Neural progenitor cell (in vitro differentiated cells): ENCODE measurements at regions not wholly inside any gene's neighbourhood (a gene's known extent, or its start where the extent isn't known, plus 50 kb on each side); places are given as distances from the start of the nearest gene placed in this dataset.
A peak's percentile ranks its signal among the peaks of the same experiment; 100 is the strongest.

Source experiments
- DNase-seq: peaks from one replicate; pipeline ENCODE4 v3.0.0-alpha.2; 2016; ENCODE audit warnings: low spot score
- H2AFZ ChIP-seq: fragments of 200-600 bp; sonication (generic); replicated peaks from 2 replicates; pipeline ENCODE4 v1.6.1; 2016; ENCODE audit warnings: antibody characterized with exemption
- H3F3A ChIP-seq: fragments of 200-600 bp; sonication (generic); 2 replicates; pipeline ENCODE4 v1.6.1; 2016; ENCODE audit warnings: antibody characterized with exemption, low read depth
- H3K27ac ChIP-seq: fragments of 200-600 bp; sonication (generic); 2 replicates; pipeline ENCODE4 v1.5.1; 2016; ENCODE audit warnings: mild to moderate bottlenecking
- H3K27me3 ChIP-seq: fragments of 200-600 bp; sonication (generic); 2 replicates; pipeline ENCODE4 v1.6.1; 2016; ENCODE audit warnings: mild to moderate bottlenecking, moderate library complexity
- H3K36me3 ChIP-seq: fragments of 200-600 bp; sonication (generic); 2 replicates; pipeline ENCODE4 v1.5.1; 2016
- H3K4me1 ChIP-seq: fragments of 200-600 bp; sonication (generic); 2 replicates; pipeline ENCODE4 v1.6.1; 2016; ENCODE audit warnings: mixed run types
- H3K4me2 ChIP-seq: fragments of 200-600 bp; sonication (generic); 2 replicates; pipeline ENCODE4 v1.6.1; 2016
- H3K4me3 ChIP-seq: fragments of 200-600 bp; sonication (generic); 2 replicates; pipeline ENCODE4 v1.5.1; 2016
- H3K79me2 ChIP-seq: fragments of 200-600 bp; sonication (generic); 2 replicates; pipeline ENCODE4 v1.6.1; 2016; ENCODE audit warnings: low read depth
- H3K9ac ChIP-seq: fragments of 200-600 bp; sonication (generic); 2 replicates; pipeline ENCODE4 v1.6.1; 2016
- H3K9me3 ChIP-seq: fragments of 200-600 bp; sonication (generic); 2 replicates; pipeline ENCODE4 v1.5.1; 2016; ENCODE audit warnings: low read depth
- H4K20me1 ChIP-seq: fragments of 200-600 bp; sonication (generic); 2 replicates; pipeline ENCODE4 v1.6.1; 2016; ENCODE audit warnings: low read depth
- H3K27ac Mint-ChIP-seq: 3 replicates; pipeline ENCODE4 v1.8.0; 2021; ENCODE audit warnings: mixed read lengths
- H3K27me3 Mint-ChIP-seq: 2 replicates; pipeline ENCODE4 v1.8.0; 2022; ENCODE audit warnings: low read depth, mild to moderate bottlenecking, inconsistent platforms, moderate library complexity, mixed read lengths; ENCODE audit not compliant: insufficient read depth
- H3K36me3 Mint-ChIP-seq: 3 replicates; pipeline ENCODE4 v1.8.0; 2021; ENCODE audit warnings: mixed read lengths
- H3K4me1 Mint-ChIP-seq: 3 replicates; pipeline ENCODE4 v1.8.0; 2021; ENCODE audit warnings: mixed read lengths
- H3K4me3 Mint-ChIP-seq: 3 replicates; pipeline ENCODE4 v1.8.0; 2021; ENCODE audit warnings: mild to moderate bottlenecking, moderate library complexity, mixed read lengths
- H3K9me3 Mint-ChIP-seq: 3 replicates; pipeline ENCODE4 v1.8.0; 2020; ENCODE audit warnings: mixed read lengths
- CTCF ChIP-seq: fragments of 200-600 bp; sonication (generic); IDR thresholded peaks from 2 replicates; pipeline ENCODE4 v1.5.1; 2017; ENCODE audit warnings: antibody characterized with exemption, mild to moderate bottlenecking
- EZH2 ChIP-seq: fragments of 200-600 bp; sonication (generic); IDR thresholded peaks from 2 replicates; pipeline ENCODE4 v1.6.1; 2017; ENCODE audit warnings: antibody characterized with exemption, mild to moderate bottlenecking, moderate library complexity
- EZH2phosphoT487 ChIP-seq: fragments of 200-600 bp; sonication (generic); IDR thresholded peaks from 2 replicates; pipeline ENCODE4 v1.6.1; 2017; ENCODE audit warnings: antibody characterized with exemption

- Histone ChIP-seq H3K9me3 (no peaks in the 10 kb centered on the region), H3K4me3 (no peak overlapping the region), H3K27ac (no peak overlapping the region), H3F3A (no peaks in the 10 kb centered on the region), H3K9ac (no peak overlapping the region), H3K36me3 (no peaks in the 10 kb centered on the region), H2AFZ (no peak overlapping the region), H3K4me1 (peaks cover 10% of the 10 kb centered on the region), H4K20me1 (no peaks in the 10 kb centered on the region), H3K79me2 (no peaks in the 10 kb centered on the region), H3K4me2 (no peak overlapping the region), H3K27me3 (no peaks in the 10 kb centered on the region)
- H3K4me1 Mint-ChIP-seq = no peaks in the 10 kb centered on the region
- TF ChIP-seq CTCF = peak; percentile 71
- TF ChIP-seq EZH2 = no peak
- H3K27ac Mint-ChIP-seq = no peak overlapping the region
- no peaks in the 10 kb centered on the region for H3K9me3 Mint-ChIP-seq
- H3K36me3 Mint-ChIP-seq = no peaks in the 10 kb centered on the region
- no peaks in the 10 kb centered on the region for H3K27me3 Mint-ChIP-seq
- no peak overlapping the region for H3K4me3 Mint-ChIP-seq
- DNase-seq = peak; percentile 20
Observed at GRCh38 chr13:64529874-64530485, 2700.2 kb downstream of the PCDH9 start.

DNA sequence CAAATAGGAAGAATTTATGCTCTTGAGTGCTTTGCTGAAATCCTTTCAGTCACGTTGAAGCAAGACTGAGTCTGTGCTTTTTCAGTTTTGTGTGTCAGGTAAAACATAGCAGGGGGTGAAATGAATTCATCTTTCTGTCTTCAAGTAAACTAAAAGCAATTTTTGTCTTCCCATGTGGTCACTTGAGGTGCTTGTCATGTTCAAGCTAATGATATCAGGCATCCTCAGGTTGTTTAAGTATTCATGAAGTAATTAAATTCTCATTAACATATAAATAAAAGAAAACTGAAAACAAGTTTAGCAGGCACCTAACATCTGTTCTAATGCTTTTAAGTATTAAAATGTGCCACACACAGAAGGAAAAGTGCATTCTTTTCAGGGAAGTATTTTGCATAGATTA is 2701.3 kb downstream of the PCDH9 start:
- Histone ChIP-seq H3K27me3 (no peaks in the 10 kb centered on the region), H3K36me3 (no peaks in the 10 kb centered on the region), H3K4me2 (no peak overlapping the region), H3K4me1 (no peaks in the 10 kb centered on the region), H3K9me3 (no peaks in the 10 kb centered on the region), H3F3A (no peaks in the 10 kb centered on the region), H2AFZ (no peak overlapping the region), H3K79me2 (no peaks in the 10 kb centered on the region), H3K9ac (no peak overlapping the region), H3K27ac (no peak overlapping the region), H3K4me3 (no peak overlapping the region), H4K20me1 (no peaks in the 10 kb centered on the region)
- Mint-ChIP-seq H3K4me1 (no peaks in the 10 kb centered on the region), H3K9me3 (no peaks in the 10 kb centered on the region), H3K27me3 (no peaks in the 10 kb centered on the region), H3K36me3 (no peaks in the 10 kb centered on the region), H3K27ac (no peak overlapping the region), H3K4me3 (no peak overlapping the region)
- no peak for TF ChIP-seq EZH2
- no peak for TF ChIP-seq EZH2phosphoT487
- TF ChIP-seq CTCF = no peak
- DNase-seq = no peak

- no peaks in the 10 kb centered on the region for H3K4me1 ChIP-seq
- no peaks in the 10 kb centered on the region for H3K36me3 ChIP-seq
- no peak overlapping the region for H3K4me3 ChIP-seq
- no peak overlapping the region for H3K4me3 Mint-ChIP-seq
- H3F3A ChIP-seq = no peaks in the 10 kb centered on the region
- no peaks in the 10 kb centered on the region for H3K9me3 ChIP-seq
- H3K27me3 ChIP-seq = no peaks in the 10 kb centered on the region
- H3K9ac ChIP-seq = no peak overlapping the region
- no peaks in the 10 kb centered on the region for H3K79me2 ChIP-seq
- no peak overlapping the region for H2AFZ ChIP-seq
- H3K4me2 ChIP-seq = no peak overlapping the region
- no peaks in the 10 kb centered on the region for H3K4me1 Mint-ChIP-seq
- no peaks in the 10 kb centered on the region for H3K9me3 Mint-ChIP-seq
- H3K36me3 Mint-ChIP-seq = no peaks in the 10 kb centered on the region
- no peak overlapping the region for H3K27ac ChIP-seq
- H3K27me3 Mint-ChIP-seq = no peaks in the 10 kb centered on the region
- no peak overlapping the region for H3K27ac Mint-ChIP-seq
- TF ChIP-seq EZH2 (no peak), CTCF (no peak), EZH2phosphoT487 (no peak)
- DNase-seq = no peak
- no peaks in the 10 kb centered on the region for H4K20me1 ChIP-seq
Observed at GRCh38 chr13:64527561-64527960, 2702.6 kb downstream of the PCDH9 start.
